ENCODE measurements at regions not wholly inside any gene's neighbourhood (a gene's known extent, or its start where the extent isn't known, plus 50 kb on each side); places are given as distances from the start of the nearest gene placed in this dataset.
"Not testable (repeated sequence)": the region's sequence is repeated elsewhere in the genome, so short reads cannot be mapped to it uniquely, and the experiment has no call there.

DNA sequence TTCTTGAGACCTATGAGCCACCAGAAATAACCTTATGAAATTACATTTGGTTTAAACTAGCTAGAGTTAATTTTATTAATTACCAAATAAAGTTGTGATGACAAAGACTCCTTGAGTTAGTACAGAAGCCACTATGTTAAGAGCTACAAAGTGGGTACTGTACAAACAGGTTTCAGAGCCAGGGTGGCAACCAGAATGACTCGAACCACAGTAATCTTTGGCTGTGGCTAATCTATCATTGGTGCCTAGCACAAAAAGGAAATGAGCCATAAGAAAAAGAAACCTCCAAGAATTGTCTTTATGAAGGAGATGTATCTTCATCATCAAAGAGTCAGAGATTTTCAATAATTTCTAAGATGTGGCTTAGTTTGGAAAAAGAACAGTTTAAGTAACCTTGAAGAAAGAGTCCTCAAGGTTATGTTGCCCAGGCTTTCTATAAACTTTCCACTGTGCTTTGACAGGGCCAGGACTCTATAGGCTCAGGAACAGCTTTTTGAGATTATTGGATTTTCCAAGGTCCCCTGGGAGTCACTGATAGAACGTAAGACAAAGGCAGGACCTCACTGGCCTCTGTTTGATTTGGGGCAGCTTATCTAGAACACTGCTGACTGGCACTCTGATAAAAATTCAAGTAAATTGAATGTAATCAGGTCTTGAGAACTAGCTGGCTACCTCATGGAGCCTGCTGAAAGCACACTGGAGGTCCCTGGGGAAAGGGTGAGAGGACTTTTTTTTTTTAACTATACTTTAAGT, 777.7 kb downstream of the STIM2 start:
- ATAC-seq: no peak

DNA sequence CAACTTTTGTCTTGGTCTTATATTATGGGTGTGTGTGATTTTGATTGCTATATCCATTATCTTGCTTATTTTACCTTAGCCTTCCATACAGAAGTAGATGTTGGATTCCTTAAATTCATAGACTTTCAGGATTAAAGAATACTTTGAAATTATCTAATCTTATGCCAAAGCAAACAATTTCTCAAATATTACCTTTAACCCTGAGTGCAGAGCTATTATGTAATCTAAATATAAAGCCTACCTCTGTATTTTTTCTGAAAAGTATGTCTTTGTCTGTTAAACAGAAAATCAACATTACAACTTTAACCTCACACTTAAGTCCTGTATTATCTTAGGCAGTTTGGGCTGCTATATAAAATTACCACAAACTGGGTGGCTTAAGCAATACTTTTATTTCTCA, 782.5 kb downstream of the STIM2 start:
- DNase-seq: no peak
- no peak for ATAC-seq

More for the DNA sequence above, 777.7 kb downstream of the STIM2 start:
- no peak for DNase-seq

DNA sequence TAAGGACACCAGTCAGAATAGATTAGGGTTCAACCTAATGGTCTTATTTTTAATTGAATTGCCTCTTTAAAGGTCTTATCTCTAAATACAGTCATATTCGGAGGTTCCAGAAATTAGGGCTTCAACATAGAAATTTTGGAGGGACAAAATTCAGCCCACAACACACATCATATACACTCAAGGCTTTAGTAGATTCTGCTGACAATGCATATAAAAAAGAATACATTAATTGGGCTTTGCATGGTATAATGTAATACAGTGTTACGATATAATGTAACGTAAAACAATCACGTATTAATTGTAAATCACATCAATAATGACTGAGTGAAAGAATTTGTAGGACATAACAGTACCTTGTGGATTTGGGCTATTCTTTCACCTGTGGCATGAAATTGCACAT, 787.8 kb downstream of the STIM2 start:
- DNase-seq (no peak), ATAC-seq (no peak)

DNA sequence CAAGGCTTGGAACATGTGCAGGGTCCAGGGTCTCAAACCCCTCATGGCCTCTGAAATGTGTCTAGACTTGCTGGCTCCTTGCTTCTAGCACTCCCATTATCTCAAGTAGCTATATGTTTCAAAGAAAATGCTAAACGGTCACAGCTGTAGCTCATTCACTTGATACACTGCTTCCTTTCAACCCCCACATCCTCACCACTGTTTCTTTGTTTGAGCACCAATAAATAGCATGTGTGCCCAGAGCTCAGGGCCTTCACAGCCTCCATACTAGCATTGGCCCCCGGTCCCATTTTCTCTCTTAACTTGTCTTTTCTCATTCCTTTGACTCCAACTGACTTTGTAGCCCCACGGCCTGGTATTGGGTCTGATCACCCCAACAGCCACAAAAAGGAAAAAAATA, 801.8 kb downstream of the STIM2 start:
- no peak for ATAC-seq

DNA sequence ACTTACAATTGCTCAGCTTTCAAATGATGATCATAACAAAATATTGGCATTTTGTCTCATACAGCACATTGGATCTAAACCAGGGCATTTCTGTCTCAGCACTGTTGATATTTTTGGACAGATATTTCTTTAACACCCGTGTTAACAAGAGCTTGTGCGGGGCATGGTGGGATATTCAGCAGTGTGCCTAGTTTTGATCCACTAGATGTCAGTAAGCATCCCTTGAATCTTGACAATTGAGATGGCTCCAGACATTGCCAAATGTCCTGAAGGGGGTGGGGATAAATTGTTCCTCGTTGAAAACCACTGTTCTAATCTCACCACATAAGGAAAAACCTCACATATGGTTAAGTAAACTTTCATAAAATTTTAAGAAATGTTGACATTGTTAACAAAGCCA, 806.3 kb downstream of the STIM2 start:
- no peak for DNase-seq
- no peak for ATAC-seq

More for the DNA sequence above, 801.8 kb downstream of the STIM2 start:
- DNase-seq: no peak

DNA sequence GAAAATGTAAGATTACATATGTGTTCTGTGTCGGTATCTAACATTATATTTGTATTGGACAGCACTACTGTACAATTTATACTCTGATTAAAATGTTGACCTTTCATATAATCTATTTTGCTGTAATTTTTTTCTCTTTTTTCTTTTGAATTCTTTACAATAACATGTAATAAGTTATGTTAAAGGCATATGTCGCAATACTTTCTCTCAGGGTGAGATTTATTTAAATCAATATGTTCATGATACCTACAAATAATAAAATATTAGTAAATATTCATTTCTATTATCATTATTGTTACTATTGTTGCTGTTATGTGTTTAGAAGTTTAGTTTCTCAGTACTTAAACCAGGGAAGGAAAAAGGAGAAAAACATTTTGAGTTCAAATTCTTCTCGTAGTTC, 807.4 kb downstream of the STIM2 start:
- DNase-seq: no peak
- no peak for ATAC-seq

DNA sequence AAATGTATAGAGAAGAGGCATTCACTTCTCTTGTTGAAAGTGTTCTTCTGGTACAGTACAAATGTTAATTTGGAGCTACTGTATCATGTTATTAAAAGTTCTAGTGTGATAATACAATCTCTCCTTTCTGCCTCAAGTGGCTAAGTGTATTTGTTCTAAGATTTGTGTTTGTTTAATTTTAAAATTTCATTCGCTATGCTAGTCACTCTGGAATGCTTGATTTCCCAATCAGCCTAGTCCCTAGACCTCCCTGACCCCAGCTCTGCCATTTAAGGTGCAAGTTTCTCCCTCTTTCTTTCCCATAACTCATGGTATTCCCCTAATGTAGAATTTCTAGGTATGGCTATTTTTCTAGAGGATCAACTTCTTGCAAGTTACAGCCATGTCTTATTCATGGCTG, 817.4 kb downstream of the STIM2 start:
- DNase-seq (no peak), ATAC-seq (no peak)

DNA sequence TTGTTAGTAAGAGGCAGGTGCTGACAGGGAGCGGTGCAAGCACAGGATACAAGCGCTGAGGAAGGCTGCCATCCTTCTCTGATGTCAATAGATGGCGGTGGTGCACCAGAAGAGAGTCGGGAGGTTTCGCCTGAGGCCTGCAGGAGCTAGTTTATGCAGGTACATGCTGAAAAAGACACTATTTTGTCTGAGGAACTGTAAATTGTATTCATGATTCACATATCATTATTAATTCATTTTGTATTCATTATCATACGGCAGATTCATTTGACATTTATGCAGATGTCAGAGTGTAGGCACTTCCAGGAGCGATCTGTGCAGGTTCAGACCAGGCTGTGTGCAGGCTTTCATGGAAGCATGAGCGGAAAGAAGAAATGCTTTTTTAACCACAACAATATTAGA, 824.0 kb downstream of the STIM2 start:
- DNase-seq: peak; percentile 17
- ATAC-seq: no peak

DNA sequence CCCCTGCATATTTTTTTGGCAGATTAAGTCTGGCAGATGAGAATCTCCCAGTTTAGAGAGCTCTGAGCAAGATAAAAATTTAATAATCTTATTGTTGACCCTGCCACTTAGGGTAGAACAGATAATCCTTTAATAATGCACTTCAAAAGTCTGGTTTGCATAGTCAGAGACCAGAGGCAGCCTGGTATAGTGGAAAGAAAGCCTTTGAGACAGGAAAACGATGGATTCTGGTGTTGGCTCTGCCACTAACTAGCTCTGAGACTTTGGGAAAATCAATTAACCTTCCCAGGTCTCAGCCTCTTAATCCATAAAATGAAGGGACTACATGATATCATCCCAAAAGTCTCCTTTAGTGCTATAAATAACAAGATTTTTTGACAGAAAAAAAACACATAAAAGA, 824.5 kb downstream of the STIM2 start:
- DNase-seq (no peak), ATAC-seq (no peak)

DNA sequence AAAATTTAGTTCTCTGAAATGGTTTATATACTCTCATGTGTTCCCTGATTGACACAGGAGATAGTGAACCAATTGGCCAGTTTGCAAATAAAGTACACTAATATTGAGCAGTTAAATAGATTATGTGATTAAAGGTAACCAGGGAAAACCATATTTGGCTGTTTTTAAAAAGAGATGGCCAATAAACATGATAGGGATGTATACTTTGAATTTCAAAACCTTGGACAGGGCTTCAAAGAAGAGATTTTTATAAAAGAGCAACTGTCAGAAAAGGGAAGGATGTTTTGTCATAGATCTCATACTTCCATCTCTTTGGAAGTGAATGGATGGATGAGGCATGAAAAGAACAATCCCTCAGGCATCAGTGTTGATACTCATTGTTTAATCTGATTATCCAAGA, 825.3 kb downstream of the STIM2 start:
- no peak for DNase-seq

DNA sequence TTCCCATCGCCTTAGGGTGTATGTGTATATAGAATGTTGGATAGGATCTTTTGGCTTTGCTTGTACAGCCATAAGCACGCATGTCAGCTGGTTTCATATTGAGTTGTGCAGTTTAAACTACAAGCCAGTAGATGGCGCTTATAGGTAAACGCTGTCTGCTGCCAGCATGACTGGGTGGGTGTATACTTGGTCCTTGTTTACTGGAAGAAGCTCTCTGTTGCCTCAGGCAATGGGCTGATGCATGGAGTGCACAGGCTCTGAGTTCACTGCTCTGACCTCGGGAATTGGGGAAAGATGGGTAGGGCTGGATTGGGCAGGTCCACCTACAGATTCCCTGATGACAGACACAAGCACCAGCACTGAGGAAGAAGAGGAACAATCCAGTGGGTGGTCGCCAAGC, 831.5 kb downstream of the STIM2 start:
- no peak for DNase-seq
- no peak for ATAC-seq

More for the DNA sequence above, 825.3 kb downstream of the STIM2 start:
- ATAC-seq: no peak

DNA sequence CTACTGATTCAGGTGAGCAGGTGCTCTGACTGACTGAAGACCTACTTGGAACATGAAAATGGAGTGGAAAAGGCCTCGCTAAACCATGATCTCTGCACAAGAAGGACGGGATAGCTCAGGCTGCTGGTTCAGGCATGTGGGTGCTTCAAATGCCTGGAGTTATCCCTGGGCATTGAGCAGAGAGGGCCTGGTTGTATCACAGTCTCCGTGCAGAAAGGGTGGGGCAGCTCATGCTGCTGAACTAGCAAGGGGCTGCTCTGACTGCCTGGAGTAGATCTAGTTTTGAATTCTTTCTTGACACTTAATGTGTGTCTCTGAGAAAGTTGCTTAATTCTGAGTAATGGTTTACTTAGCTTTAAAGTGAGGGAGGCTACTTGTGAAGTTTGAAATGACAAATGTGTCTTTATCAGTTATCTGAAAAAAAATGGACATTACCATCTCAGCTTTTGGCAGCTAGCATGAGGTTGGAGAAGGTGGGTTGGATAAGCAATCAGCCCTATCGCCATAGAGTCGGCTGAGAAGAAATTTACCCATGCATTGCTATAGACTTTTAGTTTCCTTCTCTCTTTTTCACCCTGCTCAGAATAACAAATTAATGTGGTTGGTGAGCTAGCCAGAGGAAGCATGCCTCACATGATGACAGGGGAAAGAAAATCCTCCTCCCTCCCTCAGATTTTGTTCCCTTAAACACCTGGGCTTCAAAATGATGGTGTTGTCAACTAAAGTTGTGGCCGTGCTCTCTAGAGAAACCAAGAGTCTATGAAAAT, 832.4 kb downstream of the STIM2 start:
- no peak for ATAC-seq

DNA sequence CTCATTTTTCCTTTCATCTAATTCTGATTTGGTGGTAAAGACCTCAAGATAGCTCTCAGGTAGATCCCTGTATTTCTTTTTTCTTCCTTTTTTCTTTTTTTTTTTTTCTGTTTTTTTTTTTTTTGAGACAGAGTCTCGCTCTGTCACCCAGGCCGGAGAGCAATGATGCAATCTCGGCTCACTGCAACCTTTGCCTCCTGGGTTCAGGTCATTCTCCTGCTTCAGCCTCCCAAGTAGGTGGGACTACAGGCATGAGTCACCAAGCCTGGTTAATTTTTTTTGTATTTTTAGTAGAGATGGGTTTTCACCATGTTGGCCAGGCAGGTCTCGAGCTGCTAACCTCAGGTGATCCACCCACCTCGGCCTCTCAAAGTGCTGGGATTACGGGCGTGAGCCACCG, 835.6 kb downstream of the STIM2 start:
- not testable (repeated sequence) for ATAC-seq, DNase-seq

More for the DNA sequence above, 832.4 kb downstream of the STIM2 start:
- no peak for DNase-seq

DNA sequence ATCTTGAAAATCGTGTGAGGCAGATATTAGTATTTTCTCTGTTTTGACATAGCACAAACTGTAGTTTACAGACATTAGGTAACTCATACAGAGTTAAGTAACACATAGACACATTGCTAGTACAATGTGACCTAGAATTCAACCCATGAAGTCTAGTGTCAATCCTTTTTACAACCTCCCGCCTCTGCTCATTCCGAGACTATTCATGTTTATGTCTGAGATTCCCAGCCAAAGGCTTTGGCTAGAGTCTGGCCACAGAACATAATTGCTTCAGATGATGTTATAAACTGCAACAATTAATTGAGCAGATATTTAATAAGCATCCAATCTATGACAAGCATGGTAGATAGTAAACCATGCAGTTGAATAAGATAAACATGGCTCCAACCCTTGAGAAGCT, 841.0 kb downstream of the STIM2 start:
- ATAC-seq (no peak), DNase-seq (no peak)

DNA sequence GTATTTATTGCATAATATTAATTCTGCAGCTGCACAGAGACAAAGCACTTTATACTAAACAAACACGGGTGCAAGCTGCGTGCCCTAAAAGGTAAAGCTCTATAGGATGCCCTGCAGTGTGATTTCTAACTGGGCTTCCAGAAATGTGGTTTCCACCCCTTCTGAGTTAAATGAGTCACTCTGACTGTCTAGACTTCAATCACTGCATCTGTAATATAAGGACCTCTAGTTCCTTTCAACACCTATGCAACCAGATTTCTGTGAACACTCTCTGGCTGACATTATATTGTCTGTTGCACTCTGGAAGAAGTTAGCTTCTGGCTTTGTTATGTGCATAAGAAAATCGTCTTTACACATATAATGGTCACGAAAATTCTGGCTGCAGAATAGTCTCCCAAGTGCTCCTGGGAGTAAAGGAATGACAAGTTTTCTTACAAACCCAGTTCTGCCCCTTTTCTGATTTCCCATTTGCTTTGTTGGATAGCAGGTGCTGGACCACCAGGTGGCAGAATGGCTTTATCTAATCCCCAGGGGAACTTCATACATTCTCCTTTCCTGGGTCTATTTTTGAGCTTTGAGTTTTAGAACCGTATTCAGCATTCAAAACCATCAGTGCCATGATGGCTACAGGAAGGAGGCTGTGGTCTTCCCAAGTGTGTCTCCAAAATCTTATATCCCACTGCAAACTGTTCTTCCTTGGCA, 842.2 kb downstream of the STIM2 start:
- DNase-seq: no peak
- no peak for ATAC-seq

DNA sequence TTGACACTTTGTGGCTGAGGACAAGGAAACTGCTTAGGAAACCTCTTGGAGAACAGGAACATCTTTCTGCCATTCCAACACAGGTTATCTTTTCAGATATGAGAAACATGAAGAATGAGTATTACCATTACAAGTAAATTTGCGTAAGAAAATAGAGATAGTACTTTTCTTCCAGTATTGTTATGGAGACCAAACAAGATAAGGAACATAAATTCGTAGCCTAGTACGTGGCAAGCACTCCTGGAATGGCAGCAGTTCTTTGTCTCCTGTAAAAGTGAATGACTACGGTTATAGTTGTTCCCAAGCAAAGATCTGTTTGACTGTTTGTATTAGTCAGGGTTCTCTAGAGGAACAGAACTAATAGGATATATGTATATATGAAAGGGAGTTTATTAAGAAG, 843.1 kb downstream of the STIM2 start:
- ATAC-seq: no peak
- DNase-seq: no peak

DNA sequence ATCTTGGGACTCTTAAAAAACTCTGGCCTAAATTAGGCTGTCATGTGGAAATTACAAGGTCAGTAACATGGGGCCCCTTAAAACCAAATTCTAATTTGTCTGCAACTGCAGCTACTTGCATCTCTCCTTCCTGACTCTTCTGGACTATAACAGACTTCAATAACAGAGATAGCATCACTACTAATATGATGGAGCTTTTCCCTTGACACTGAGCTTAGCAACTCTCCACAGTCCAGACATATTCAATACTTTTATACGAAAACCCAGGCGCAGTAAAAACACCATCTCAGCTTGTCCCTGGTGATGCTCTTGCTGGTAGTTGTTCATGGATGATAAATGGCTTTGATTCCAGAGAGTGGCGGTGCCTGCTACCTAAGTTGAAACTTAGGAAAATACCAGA, 850.4 kb downstream of the STIM2 start:
- ATAC-seq (no peak), DNase-seq (no peak)

DNA sequence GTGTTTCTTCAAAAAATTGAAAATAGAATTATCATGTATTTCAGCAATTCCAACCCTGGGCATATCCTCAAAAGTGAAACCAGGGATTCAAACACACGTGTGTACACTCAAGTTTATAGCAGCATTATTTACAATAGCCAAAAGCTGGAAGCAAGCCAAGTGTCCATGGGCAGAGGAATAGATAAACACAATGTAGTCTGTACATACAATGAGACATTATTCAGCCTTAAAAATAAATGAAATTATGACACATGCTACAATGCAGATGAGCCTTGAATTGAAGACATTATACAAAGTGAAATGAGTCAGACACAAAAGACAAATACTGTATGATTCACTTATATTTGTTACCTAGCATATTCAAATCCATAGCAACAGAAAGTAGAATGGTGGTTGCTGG, 853.4 kb downstream of the STIM2 start:
- ATAC-seq: no peak
- no peak for DNase-seq

DNA sequence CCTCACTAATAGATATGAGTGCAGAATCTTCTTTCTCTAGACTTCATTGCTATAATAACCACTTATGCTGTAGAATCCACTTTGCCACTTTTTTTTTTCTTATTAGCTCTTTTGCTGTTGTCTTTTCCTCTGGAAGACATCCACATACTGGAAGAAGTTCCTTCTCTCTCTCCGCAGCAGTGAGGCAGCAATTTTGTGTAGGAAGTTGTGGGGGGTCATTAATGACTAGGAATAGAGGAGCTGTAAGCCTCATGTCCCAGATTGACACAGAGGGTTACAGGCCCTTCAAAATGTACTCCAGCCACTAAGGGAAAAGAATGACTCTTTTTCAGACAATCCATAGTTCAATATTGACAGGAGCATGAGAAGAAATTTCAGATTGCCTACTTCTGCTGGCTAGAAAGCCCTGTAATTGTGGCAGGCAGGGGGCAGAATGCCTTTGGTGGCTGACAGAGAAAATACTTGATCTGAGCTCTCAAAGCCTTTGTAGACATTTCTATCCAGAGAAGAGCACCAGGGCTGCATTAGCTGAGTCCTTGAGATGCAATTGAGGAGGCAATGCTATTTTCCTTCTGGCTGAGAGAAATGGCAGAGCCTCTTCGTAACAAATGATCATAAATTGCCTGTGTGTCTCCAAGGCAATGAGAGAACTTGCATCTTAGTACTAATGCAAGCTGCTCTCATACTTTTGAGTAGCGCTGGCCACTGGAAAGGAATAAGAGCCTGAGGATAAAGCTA, 856.2 kb downstream of the STIM2 start:
- no peak for ATAC-seq
- DNase-seq: no peak

DNA sequence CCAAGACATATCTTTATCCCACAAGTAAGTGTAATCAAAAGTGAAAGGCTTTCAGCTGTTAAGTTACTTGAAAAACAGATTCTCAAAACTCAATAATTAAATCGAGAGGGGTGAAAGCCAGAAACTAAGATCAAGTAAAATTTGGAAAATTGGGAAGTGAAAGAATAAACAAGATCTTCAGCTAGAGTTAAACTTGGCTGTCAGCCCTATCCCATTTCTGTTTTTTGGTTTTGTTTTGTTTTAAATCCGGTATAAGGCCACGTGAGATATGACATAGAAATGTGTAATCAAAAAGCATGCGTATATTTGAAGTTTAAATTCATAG, 856.8 kb downstream of the STIM2 start:
- ATAC-seq: no peak
- no peak for DNase-seq

DNA sequence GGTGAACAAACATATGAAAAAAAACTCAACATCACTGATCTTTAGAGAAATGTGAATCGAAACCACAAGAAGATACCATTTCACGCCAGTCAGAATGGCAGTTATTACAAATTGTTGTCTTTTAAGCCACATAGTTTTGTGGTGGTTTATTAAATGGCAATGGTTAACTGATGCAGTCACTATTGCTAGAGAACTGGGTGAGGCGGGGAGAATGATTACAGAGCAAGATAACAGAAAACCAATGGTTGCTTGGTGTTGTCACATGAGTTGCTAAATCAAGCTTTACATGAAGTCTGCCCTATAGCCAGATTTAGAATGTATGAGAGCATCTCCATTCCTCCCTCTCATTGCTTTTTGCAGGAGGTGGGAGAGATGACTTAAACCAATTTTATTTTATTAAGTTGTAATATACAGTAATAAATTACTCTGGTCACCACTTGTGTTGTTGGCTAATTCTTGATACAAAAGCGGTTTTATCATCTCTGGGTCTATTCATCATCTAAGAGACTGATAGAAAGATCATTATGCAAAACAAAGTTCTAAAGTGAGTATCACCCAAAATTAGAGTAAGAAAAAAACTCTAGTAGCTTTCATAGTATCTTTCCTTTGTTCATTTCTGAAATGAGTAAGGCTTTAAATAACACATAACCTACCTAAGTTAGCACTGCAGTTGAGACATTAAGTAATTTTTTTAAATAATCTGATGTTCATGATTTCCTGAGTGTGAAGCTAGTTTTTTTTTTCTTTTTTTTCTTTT, 859.5 kb downstream of the STIM2 start:
- DNase-seq (no peak), ATAC-seq (no peak)

DNA sequence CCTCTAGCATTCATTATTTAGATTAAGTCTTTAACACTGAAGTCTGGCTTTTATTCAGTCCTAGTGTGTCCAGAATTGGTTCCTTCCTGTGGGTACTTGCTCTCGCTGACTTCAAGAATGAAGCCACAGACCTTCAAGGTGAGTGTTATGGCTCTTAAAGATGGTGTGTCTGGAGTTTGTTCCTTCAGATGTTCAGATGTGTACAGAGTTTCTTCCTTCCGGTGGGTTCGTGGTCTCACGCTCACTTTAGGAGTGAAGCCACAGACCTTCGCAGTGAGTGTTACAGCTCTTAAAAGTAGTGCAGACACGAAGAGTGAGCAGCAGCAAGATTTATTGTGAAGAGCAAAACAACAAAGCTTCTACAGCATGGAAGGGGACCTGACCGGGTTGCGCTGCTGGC, 860.6 kb downstream of the STIM2 start:
- ATAC-seq (no peak), DNase-seq (no peak)
